ENCODE measurements at regions not wholly inside any gene's neighbourhood (a gene's known extent, or its start where the extent isn't known, plus 50 kb on each side); places are given as distances from the start of the nearest gene placed in this dataset.

GRCh38 chr6:81413306-81413705 is 339.2 kb downstream of the TENT5A start:
- H3K27ac ChIP-seq: no peak overlapping the region
- no peak overlapping the region for H3K4me3 ChIP-seq

DNA sequence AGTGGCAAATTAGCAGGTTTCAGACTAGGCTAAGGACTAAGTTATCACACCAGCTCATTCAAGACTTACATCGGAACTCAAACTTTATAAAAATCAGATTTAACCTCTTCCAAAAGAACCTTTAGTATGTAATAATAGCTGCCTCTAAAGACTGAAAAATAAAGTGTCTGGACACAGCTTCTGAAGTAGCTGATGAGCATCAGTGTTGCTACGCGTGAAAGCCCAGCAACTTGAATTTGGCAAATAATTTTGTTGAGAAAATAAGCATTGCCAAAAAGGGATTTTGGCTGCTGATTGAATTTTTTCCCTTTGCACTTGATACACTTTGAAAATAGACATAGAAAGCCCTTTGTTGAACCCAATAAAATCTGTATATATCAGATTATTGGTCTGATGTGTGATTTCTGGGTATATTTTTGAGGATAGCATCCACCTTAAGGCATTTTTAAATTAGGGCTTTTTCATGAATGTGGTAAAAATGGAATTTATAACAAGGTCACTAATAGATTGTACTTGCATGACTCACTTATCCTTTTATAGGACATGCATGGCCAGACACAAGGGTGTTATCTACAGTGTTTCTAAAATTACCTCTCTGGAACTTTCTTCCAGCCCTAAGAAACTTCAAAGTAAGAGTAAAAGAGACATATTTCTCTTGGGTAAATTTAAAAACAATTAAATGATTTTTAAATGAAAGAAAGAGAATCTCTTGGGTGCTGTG is 350.4 kb downstream of the TENT5A start:
- no peak for DNase-seq (ENCODE audit: low read depth, low spot score)
- Histone ChIP-seq H3K9me3 (ENCODE audit: low read depth, low read length) (no peaks in the 10 kb centered on the region), H3K9ac (ENCODE audit: insufficient read length) (no peak overlapping the region)

More at GRCh38 chr6:81413306-81413705, 339.2 kb downstream of the TENT5A start:
- no peak for DNase-seq (ENCODE audit: low read depth, low spot score)
- Histone ChIP-seq H3K9me3 (ENCODE audit: low read depth, low read length) (no peaks in the 10 kb centered on the region), H3K9ac (ENCODE audit: insufficient read length) (no peak overlapping the region), H3K36me3 (ENCODE audit: insufficient read depth, low read length) (no peaks in the 10 kb centered on the region)
- TF ChIP-seq EZH2 (IDR thresholded peaks at IDR 0.05): no peak
- no peak for TF ChIP-seq FOXP2 (optimal IDR thresholded peaks at IDR 0.05; ENCODE audit: control extremely low read depth, extremely low read length, insufficient read depth)
- no peak for TF ChIP-seq POLR2AphosphoS5 (IDR thresholded peaks at IDR 0.05; ENCODE audit: borderline replicate concordance, low read depth, low read length)

GRCh38 chr6:81396916-81397315 is 355.6 kb downstream of the TENT5A start:
- Histone ChIP-seq H3K4me3 (no peak overlapping the region), H3K27ac (no peak overlapping the region), H3K9ac (ENCODE audit: insufficient read length) (no peak overlapping the region), H3K36me3 (ENCODE audit: insufficient read depth, low read length) (no peaks in the 10 kb centered on the region), H3K9me3 (ENCODE audit: low read depth, low read length) (no peaks in the 10 kb centered on the region)
- TF ChIP-seq EZH2 (IDR thresholded peaks at IDR 0.05) (no peak), FOXP2 (optimal IDR thresholded peaks at IDR 0.05; ENCODE audit: control extremely low read depth, extremely low read length, insufficient read depth) (no peak), POLR2AphosphoS5 (IDR thresholded peaks at IDR 0.05; ENCODE audit: borderline replicate concordance, low read depth, low read length) (no peak)
- no peak for DNase-seq (ENCODE audit: low read depth, low spot score)

More for the DNA sequence above, 350.4 kb downstream of the TENT5A start:
- TF ChIP-seq POLR2AphosphoS5 (IDR thresholded peaks at IDR 0.05; ENCODE audit: borderline replicate concordance, low read depth, low read length): no peak
- TF ChIP-seq FOXP2 (optimal IDR thresholded peaks at IDR 0.05; ENCODE audit: control extremely low read depth, extremely low read length, insufficient read depth): no peak
- TF ChIP-seq EZH2 (IDR thresholded peaks at IDR 0.05): no peak
- Histone ChIP-seq H3K36me3 (ENCODE audit: insufficient read depth, low read length) (no peaks in the 10 kb centered on the region), H3K27ac (no peak overlapping the region), H3K4me3 (no peak overlapping the region)

GRCh38 chr6:81387163-81387562 is 365.3 kb downstream of the TENT5A start:
- Histone ChIP-seq H3K27ac (no peak overlapping the region), H3K9me3 (ENCODE audit: low read depth, low read length) (peaks cover 3% of the 10 kb centered on the region; the same call in 1 of the 2 replicates), H3K36me3 (ENCODE audit: insufficient read depth, low read length) (no peaks in the 10 kb centered on the region), H3K4me3 (no peak overlapping the region), H3K9ac (ENCODE audit: insufficient read length) (no peak overlapping the region)
- TF ChIP-seq EZH2 (IDR thresholded peaks at IDR 0.05): no peak
- no peak for TF ChIP-seq POLR2AphosphoS5 (IDR thresholded peaks at IDR 0.05; ENCODE audit: borderline replicate concordance, low read depth, low read length)
- no peak for TF ChIP-seq FOXP2 (optimal IDR thresholded peaks at IDR 0.05; ENCODE audit: control extremely low read depth, extremely low read length, insufficient read depth)
- DNase-seq (ENCODE audit: low read depth, low spot score): no peak

DNA sequence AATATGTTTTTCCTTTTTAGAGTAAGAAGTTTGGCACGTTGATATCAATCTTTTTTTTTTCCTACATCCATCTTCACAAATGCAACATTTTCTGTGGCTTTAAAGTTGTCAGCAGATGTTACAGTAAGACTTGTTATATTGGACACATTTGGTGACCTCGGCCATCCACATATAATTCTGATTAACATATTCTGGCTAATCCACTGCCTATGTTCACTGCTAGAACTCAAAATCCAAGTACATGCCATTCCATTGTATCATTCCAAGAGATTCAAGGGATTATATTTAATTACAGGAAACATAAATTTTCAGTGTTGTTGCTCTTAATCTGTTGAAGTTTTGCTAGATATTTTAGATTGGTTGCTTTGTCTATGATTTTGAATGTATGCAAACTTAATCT is 367.6 kb downstream of the TENT5A start:
- no peak overlapping the region for H3K4me3 ChIP-seq
- no peak for TF ChIP-seq FOXP2 (optimal IDR thresholded peaks at IDR 0.05; ENCODE audit: control extremely low read depth, extremely low read length, insufficient read depth)
- TF ChIP-seq POLR2AphosphoS5 (IDR thresholded peaks at IDR 0.05; ENCODE audit: borderline replicate concordance, low read depth, low read length): no peak
- TF ChIP-seq EZH2 (IDR thresholded peaks at IDR 0.05): no peak
- DNase-seq (ENCODE audit: low read depth, low spot score): no peak
- H3K27ac ChIP-seq: no peak overlapping the region
- no peaks in the 10 kb centered on the region for H3K36me3 ChIP-seq (ENCODE audit: insufficient read depth, low read length)
- H3K9me3 ChIP-seq (ENCODE audit: low read depth, low read length): peaks cover 3% of the 10 kb centered on the region; the same call in 1 of the 2 replicates
- H3K9ac ChIP-seq (ENCODE audit: insufficient read length): no peak overlapping the region

DNA sequence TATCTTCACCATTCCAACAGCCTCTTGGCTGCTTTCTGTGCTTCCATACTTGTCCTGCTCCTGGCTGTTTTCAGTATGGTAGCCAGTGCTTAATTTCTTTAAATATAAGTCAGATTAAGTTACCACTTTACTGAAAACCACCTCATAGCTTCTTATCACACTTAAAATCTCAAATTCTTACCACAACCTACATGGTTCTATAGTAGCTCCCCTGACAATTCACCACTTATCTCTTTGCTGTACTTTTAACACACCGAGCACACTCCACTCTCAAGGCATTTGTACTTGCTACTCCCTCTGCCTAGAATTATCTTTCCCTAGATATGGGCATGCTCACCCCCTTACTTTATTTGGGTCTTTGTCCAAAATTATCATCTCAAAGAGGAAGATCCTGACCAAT is 369.0 kb downstream of the TENT5A start:
- Histone ChIP-seq H3K27ac (no peak overlapping the region), H3K4me3 (no peak overlapping the region), H3K9ac (ENCODE audit: insufficient read length) (no peak overlapping the region), H3K36me3 (ENCODE audit: insufficient read depth, low read length) (no peaks in the 10 kb centered on the region), H3K9me3 (ENCODE audit: low read depth, low read length) (peaks cover 3% of the 10 kb centered on the region; the same call in 1 of the 2 replicates)
- DNase-seq (ENCODE audit: low read depth, low spot score): no peak
- no peak for TF ChIP-seq POLR2AphosphoS5 (IDR thresholded peaks at IDR 0.05; ENCODE audit: borderline replicate concordance, low read depth, low read length)
- TF ChIP-seq EZH2 (IDR thresholded peaks at IDR 0.05): no peak
- no peak for TF ChIP-seq FOXP2 (optimal IDR thresholded peaks at IDR 0.05; ENCODE audit: control extremely low read depth, extremely low read length, insufficient read depth)

GRCh38 chr6:81382852-81383251 is 369.6 kb downstream of the TENT5A start:
- no peaks in the 10 kb centered on the region for H3K36me3 ChIP-seq (ENCODE audit: insufficient read depth, low read length)
- H3K9ac ChIP-seq (ENCODE audit: insufficient read length): no peak overlapping the region
- H3K27ac ChIP-seq: no peak overlapping the region
- TF ChIP-seq EZH2 (IDR thresholded peaks at IDR 0.05) (no peak), POLR2AphosphoS5 (IDR thresholded peaks at IDR 0.05; ENCODE audit: borderline replicate concordance, low read depth, low read length) (no peak), FOXP2 (optimal IDR thresholded peaks at IDR 0.05; ENCODE audit: control extremely low read depth, extremely low read length, insufficient read depth) (no peak)
- peaks cover 3% of the 10 kb centered on the region; the same call in 1 of the 2 replicates for H3K9me3 ChIP-seq (ENCODE audit: low read depth, low read length)
- no peak overlapping the region for H3K4me3 ChIP-seq
- no peak for DNase-seq (ENCODE audit: low read depth, low spot score)

DNA sequence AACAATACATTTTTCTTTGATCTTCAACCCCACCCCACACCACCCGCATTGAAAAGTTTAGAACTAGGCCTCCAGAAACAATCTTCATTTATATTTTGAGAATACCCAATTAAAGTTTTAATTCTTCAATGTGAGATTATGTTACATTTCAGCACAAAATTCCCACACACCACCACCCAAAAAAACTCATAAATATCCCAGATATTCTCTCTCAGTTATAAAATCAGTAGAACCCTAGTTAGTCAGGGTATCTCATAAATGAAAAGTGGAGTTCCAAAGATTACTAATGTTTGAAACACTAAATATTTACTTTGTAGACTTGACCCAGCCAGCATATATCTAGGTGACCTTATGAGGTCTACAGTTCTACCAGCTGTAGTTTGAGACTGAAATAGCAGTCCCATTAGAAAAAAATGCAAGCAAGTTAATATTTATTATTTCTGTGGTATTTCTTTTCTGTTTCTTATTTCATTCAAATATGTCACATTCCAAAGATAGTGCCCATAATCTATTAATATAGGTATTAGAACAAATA is 371.0 kb downstream of the TENT5A start:
- no peaks in the 10 kb centered on the region for H3K36me3 ChIP-seq (ENCODE audit: insufficient read depth, low read length)
- no peak overlapping the region for H3K9ac ChIP-seq (ENCODE audit: insufficient read length)
- no peak overlapping the region for H3K4me3 ChIP-seq
- DNase-seq (ENCODE audit: low read depth, low spot score): no peak
- H3K27ac ChIP-seq: no peak overlapping the region
- H3K9me3 ChIP-seq (ENCODE audit: low read depth, low read length): peaks cover 3% of the 10 kb centered on the region; the same call in 1 of the 2 replicates
- TF ChIP-seq FOXP2 (optimal IDR thresholded peaks at IDR 0.05; ENCODE audit: control extremely low read depth, extremely low read length, insufficient read depth) (no peak), POLR2AphosphoS5 (IDR thresholded peaks at IDR 0.05; ENCODE audit: borderline replicate concordance, low read depth, low read length) (no peak), EZH2 (IDR thresholded peaks at IDR 0.05) (no peak)
